GM10248 (cell line): ENCODE measurements at regions not wholly inside any gene's neighbourhood (a gene's known extent, or its start where the extent isn't known, plus 50 kb on each side); places are given as distances from the start of the nearest gene placed in this dataset.

Experiments used
- CTCF ChIA-PET: fragments of 300-600 bp; sonication (Branson Sonifier 250); formaldehyde crosslinking; extraction: SDS; loops from one replicate; lab custom pipeline; 2021; ENCODE audit warnings: antibody characterized with exemption; lab: Yijun Ruan, JAX
- POLR2A ChIA-PET: fragments of 350-650 bp; sonication (Branson Sonifier 250); formaldehyde crosslinking; extraction: SDS; loops from one replicate; lab custom pipeline; 2020; ENCODE audit warnings: antibody characterized with exemption; lab: Yijun Ruan, JAX
- DNase-seq: peaks from one replicate; pipeline ENCODE4 v3.0.0; 2012; ENCODE audit errors: extremely low spot score
- TF ChIP-seq, protein P1 (sequence below): IDR thresholded peaks from 2 replicates; pipeline ENCODE4 v1.5.1; 2012; ENCODE audit warnings: mild to moderate bottlenecking, low read depth; ENCODE audit errors: extremely low read depth, missing control alignments, control extremely low read depth

GRCh38 chr20:51941503-51941902 lies 139.2 kb upstream of the SALL4 start:
- TF ChIP-seq, protein P1, sequence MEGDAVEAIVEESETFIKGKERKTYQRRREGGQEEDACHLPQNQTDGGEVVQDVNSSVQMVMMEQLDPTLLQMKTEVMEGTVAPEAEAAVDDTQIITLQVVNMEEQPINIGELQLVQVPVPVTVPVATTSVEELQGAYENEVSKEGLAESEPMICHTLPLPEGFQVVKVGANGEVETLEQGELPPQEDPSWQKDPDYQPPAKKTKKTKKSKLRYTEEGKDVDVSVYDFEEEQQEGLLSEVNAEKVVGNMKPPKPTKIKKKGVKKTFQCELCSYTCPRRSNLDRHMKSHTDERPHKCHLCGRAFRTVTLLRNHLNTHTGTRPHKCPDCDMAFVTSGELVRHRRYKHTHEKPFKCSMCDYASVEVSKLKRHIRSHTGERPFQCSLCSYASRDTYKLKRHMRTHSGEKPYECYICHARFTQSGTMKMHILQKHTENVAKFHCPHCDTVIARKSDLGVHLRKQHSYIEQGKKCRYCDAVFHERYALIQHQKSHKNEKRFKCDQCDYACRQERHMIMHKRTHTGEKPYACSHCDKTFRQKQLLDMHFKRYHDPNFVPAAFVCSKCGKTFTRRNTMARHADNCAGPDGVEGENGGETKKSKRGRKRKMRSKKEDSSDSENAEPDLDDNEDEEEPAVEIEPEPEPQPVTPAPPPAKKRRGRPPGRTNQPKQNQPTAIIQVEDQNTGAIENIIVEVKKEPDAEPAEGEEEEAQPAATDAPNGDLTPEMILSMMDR: no peak
- ChIA-PET POLR2A (no interaction called here), CTCF (no interaction called here)
- DNase-seq: no peak

DNA sequence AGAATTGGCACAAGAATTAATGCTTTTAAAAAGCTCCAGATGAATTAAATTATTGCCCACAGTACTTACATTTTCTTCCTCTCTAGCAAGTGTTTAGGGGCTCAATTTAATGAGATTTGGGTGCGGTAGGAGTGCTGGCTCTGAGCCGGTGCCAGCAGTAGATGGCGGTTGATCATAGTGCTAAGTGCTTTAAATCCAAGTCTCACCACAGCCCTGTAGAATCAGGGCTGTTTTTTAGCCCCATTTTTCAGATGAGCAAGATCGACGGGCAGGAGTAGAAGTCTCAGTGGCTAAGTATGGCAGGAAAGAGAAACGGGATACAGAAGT lies 136.9 kb upstream of the SALL4 start:
- no peak for DNase-seq
- ChIA-PET POLR2A (no interaction called here), CTCF (no interaction called here)
- TF ChIP-seq, protein P1: no peak

DNA sequence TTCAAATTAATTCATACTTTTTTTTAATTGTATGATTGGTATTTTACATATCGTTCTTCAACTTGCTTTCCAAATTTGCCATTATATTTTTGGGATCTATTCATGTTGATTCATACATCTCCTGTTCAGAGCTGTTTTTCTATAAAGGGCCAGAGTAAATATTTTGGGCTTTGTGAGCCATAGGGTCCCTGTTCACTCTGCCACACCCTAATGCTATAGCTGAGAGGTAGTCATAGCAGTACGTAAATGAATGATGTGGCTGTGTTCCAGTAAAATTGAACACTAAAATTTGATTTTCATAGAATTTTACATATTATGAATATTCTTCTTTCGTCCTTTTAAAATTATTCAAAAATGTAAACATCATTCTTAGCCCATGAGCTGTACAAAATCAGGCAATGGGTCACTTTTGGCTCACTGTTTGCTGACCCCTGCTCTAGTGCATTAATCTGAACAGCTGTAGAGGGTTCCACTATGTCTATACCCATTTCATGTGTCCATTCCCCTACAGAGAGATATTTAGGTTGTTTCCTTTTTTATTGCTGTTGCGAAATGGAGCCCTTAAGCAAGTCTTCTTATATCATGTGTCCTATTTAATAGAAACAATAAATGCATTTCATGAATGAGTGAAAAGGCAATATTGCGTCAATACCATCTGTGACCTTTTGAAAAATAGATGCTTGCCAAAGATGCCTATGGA lies 136.4 kb upstream of the SALL4 start:
- ChIA-PET POLR2A (no interaction called here), CTCF (interaction anchor here (1.4 kb wide), 1 partner anchor 27 kb away, joined by 4 read pairs; no protein-coding TSS in a partner anchor)
- TF ChIP-seq, protein P1: no peak
- no peak for DNase-seq

- POLR2A ChIA-PET: no interaction called here
Observed at GRCh38 chr20:51937779-51938178, 135.5 kb upstream of the SALL4 start.

DNA sequence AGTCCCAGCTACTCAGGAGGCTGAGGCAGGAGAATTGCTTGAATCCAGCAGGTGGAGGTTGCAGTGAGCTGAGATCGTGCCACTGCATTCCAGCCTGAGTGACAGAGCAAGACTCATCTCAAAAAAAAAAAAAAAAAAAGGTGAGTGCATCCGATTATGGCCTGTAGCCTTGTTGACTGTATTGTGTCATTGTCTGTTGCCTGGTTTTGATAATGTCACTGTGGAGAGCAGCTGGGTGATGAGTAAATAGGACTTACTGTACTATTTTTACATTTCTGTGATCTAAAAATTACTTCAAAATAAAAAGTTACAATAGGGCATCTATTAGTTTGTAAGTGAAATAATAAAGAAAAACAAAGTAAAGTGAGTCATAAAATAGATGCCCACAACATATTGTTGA lies 134.1 kb upstream of the SALL4 start:
- ChIA-PET POLR2A (no interaction called here), CTCF (no interaction called here)
- TF ChIP-seq, protein P1: no peak
- no peak for DNase-seq

More at GRCh38 chr20:51937779-51938178, 135.5 kb upstream of the SALL4 start:
- CTCF ChIA-PET: interaction anchor here (1.4 kb wide), 1 partner anchor 28 kb away, joined by 4 read pairs; no protein-coding TSS in a partner anchor
- TF ChIP-seq, protein P1: no peak
- no peak for DNase-seq

DNA sequence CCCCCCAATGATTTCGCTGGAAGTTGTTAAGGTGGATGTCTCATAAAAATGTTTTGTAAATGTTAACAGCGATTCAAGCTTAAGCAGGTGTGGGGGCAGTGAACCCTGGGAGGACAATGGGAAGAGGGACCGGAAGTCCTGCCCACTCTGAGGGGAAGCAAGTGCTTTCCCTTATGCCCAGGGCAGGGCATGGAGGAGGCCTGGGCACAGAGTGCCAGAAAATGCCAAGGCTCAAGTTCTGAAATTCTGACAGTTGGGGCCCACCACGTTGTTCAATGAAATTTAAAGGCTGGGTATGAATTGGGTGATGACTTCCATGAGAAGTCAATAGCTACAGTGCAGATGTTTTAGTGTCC lies 132.7 kb upstream of the SALL4 start:
- DNase-seq: no peak
- POLR2A ChIA-PET: interaction anchor here (0.6 kb wide), 1 partner anchor 527 kb away, joined by 4 read pairs; no protein-coding TSS in a partner anchor
- CTCF ChIA-PET: no interaction called here
- TF ChIP-seq, protein P1: no peak
